ENCODE measurements at regions not wholly inside any gene's neighbourhood (a gene's known extent, or its start where the extent isn't known, plus 50 kb on each side); places are given as distances from the start of the nearest gene placed in this dataset.

- no peak for TF ChIP-seq POLR2A (IDR thresholded peaks at IDR 0.05)
- no peak for TF ChIP-seq CTCF (IDR thresholded peaks at IDR 0.05)
Observed at GRCh38 chr2:21892140-21892539, 768.4 kb downstream of the TDRD15 start.

All from heart left ventricle (tissue), 13 donors.